Stimulated activated CD8-positive, alpha-beta memory T cell treated with anti-CD3 and anti-CD28 coated beads, Interleukin-2, amount 100 ng/mL, for 1 hour (primary cell): ENCODE measurements at regions not wholly inside any gene's neighbourhood (a gene's known extent, or its start where the extent isn't known, plus 50 kb on each side); places are given as distances from the start of the nearest gene placed in this dataset.

Source experiments
- DNase-seq, 2 donors: peaks; one replicate each; pipeline ENCODE4 v3.0.0-alpha.2; 2020; ENCODE audit warnings: low read depth in 2 of 2

DNA sequence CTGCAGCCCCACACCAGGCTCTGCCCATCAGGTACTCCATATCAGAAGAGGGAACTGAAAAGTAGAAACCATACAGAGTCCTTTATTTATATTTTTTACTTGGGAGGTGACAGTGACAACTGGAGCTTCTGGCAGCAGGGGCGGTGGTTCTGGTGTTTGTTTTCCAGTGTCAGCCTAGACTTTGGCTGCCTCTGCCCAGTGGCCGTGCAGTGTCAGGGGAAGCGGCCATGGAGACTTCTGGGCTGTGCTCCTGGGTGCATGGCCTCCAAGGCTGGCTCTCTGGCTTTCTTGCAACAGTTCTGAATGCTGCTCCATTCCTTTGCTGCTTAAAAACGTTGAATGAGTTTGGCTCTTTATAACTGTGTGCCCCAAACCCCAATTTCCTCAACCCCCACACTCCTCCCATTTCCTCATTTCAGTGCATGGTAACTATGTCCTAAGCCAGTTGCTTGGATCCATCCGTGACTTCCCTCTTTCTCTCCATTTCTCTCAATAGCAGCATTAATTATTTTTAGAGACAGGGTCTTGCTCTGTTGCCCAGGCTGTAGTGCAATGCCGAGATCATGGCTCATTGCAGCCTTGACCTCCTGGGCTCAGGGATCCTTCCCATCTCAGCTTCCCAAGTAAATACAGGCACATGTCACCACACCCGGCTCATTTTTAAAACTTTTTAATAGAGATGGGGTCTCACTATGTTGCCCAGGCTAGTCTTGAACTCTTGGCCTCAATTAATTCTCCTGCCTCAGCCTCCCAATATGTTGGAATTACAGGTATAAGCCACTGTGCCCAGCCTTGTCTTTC lies 141.1 kb upstream of the SGK1 start:
- no peak for DNase-seq

GRCh38 chr6:134457941-134458340 lies 140.0 kb upstream of the SGK1 start:
- no peak for DNase-seq

- no peak for DNase-seq
These were observed 138.3 kb upstream of the SGK1 start for GRCh38 chr6:134456226-134456625.

DNA sequence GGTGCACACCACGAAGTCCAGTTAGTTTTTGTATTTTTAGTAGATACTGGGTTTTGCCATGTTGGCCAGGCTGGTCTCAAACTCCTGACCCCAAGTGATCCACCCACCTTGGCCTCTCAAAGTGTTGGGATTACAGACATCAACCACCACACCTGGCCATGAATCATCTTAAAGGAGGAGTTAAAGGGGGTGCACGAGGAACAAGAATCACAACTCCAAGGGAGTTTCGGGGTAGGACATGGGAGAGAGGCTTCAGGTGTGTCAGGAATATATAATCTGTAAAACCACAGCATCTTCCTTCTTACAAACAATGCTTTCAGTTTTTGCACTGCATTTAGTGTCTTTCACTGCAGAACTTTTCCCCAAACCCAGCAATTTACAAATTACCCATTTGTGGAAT lies 137.4 kb upstream of the SGK1 start:
- DNase-seq, result no peak

GRCh38 chr6:134454794-134455193 lies 136.9 kb upstream of the SGK1 start:
- DNase-seq, result no peak

- DNase-seq, result no peak
These were observed 136.0 kb upstream of the SGK1 start for GRCh38 chr6:134453792-134454510.

- no peak for DNase-seq
These were observed 135.0 kb upstream of the SGK1 start for GRCh38 chr6:134452906-134453305.

DNA sequence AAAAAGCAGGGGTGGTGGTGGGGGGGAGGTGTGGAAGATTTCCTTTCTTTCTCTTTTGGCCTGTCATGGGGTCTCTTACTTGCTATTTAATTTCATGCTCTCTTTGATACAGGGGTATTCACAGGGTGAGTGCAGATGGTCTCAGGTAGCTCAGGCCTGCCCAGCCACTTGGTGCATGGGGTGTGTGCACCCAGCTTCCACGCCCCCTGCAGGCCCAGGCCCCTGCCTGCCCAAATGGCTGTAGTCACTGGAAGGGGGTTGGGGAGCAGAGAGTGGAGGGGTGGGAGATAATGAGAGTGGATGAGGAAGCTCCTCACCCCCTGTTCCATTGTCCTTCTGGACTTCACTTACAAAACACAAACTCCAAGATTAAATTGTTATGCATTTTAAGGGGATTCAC lies 133.6 kb upstream of the SGK1 start:
- DNase-seq, result no peak

DNA sequence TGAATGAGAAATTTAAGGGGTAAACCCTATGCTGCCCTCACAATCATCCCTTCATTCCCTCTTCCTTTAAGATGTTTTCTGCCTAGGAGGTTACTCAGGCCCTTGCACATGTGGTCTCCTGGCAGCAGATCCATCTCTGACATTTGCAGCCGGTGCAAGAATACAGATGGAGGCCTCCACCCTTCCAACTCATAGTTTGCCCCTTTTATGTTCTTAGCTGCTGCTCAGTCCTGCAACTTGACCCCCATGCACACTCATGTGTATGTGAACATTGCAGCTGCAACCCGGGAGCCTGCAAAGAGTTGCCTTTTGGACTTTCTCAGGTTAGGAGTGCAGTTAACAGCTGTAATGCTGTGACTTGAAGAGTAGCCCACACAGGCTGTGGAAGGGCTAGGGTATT lies 131.9 kb upstream of the SGK1 start:
- DNase-seq, result no peak

- no peak for DNase-seq
These were observed 131.1 kb upstream of the SGK1 start for GRCh38 chr6:134449004-134449403.

DNA sequence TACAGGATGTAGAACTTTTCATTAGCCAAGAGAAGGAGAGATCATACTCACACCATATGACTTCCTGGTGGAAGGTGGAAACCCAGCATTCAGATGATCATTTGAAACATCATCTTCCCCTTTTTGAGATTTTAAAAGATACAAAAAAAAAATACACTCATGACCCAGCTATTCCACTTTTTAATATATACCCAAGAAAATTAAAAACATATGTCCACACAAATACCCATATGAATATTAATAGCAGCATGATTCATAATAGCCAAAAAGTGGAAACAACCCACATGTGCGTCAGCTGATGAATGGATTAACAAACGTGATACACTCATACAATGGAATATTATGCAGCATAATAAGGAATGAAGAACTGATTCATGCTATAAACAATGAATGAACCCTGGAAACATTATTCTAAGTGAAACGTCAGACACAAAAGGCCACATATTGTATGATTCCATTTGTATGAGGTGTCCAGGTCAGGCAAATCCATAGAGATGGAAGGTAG lies 130.0 kb upstream of the SGK1 start:
- no peak for DNase-seq

- no peak for DNase-seq
These were observed 129.5 kb upstream of the SGK1 start for GRCh38 chr6:134447423-134447822.

DNA sequence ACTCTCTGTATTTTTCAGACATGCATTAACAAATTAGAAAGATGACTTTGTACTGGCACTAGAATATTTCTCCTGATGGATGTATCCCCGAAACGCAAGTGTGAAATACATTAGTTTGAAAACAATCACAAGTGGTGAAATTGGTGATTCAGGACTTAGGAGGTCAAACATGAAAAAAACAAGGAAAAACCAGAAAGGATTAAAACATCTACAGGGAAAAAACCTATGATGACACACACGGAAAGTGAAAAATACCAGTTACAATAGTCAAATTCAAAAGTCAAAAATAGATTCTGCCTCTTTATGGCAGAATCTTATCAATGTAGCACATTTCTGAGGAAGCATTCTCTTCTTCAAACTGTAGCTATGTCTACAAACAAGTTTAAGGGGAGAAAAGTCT lies 129.0 kb upstream of the SGK1 start:
- DNase-seq, result no peak

GRCh38 chr6:134446218-134446848 lies 128.4 kb upstream of the SGK1 start:
- no peak for DNase-seq

DNA sequence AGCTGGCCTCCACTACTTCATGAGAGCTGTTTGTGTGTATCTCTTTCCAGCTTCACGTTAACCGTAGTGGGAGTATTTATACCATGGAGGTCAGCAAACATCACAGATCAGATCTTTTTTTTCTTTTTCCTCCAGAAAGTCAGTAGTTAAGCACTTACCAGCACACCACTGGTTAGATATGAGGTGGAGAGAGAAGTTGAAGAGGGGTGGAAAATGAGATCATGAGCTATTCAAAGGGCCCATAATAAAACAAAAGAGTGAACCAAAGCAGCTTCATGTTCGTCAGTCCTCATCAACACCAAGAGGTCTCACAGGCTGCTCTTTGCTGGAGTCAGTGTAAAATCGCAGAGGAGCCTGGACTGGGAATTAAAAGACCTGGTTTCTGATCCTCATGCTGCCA lies 125.1 kb upstream of the SGK1 start:
- no peak for DNase-seq

DNA sequence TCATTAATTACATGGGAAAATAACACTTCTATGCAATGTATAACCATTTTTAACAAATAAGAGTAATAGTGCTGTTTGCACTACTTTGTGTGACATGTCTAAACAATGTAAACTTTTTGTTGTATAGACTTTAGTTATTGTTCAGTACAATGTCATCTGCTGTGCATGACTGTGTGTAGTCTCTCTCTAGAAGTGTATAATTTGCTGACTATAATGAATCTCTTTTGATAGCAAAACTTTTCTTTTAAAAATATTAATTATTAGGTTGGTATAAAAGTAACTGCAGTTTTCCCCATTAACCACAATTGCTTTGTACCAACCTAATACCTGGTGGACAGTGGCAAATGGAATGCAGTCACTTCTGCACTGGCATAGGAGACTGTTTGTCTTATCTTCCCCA lies 124.2 kb upstream of the SGK1 start:
- DNase-seq, result no peak

DNA sequence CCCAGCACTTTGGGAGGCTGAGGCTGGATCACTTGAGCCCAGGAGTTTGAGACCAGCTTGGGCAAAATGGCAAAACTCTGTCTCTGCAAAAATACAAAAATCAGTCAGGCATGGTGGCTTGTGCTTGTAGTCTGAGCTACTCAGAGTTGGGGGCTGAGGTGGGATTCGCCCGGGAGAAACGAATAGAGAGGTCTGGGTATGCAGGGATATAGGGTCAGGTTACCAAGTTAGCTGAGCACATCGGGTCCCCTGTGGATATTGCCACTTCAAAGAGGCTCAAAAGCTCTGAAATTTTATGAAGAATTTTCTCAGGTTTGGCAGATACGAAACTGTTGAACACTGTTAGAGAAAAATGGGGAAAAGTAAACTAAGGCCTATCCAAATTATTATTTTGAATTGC lies 120.9 kb upstream of the SGK1 start:
- DNase-seq, result no peak

DNA sequence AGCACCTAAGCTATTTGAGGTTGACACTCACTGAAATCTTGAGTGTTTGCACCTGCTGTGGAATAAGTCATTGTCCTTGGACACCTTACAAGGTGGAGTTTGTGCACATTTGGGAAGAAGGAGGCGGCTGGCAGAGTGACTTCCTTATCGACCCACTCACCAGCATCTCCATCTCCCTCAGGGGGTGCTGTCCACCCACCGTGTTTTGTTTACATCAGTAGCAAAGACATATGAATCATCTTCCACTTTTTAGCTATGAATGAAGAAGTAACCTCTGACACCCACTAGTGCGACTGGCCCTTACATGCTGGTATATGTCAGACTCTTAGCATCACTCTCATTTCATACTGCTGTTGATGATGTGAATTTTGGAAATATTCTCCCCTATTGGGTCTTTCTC lies 119.5 kb upstream of the SGK1 start:
- no peak for DNase-seq

- no peak for DNase-seq
These were observed 119.0 kb upstream of the SGK1 start for GRCh38 chr6:134436950-134437349.

GRCh38 chr6:134436281-134436815 lies 118.4 kb upstream of the SGK1 start:
- DNase-seq, result peak in 1 of 2 donors; percentile 31

DNA sequence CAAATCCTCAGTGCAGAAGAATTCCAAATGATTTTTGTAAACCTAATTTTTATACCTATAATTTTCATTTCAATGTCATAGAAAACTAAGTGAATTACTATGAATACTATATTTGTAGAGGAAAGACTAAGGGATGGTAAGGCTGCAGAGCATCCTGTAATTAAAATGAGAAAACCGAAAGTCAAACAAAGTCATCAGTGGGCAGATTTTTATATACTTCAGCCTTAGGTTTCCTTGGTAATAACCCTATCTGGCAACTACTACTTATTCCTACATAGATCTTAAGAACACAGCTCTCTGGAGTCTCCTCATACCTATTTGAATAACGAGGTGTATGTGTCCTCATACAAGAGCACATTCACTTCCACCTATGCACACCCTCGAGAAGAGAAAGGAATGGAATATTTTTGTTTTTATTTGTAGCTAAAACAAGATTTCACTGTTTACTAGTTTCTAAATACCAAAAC lies 117.9 kb upstream of the SGK1 start:
- no peak for DNase-seq
